CD1c-positive myeloid dendritic cell (primary cell): ENCODE measurements at regions not wholly inside any gene's neighbourhood (a gene's known extent, or its start where the extent isn't known, plus 50 kb on each side); places are given as distances from the start of the nearest gene placed in this dataset.
"Not testable (repeated sequence)": the region's sequence is repeated elsewhere in the genome, so short reads cannot be mapped to it uniquely, and the experiment has no call there.

Source experiments
- DNase-seq: peaks from one replicate; pipeline ENCODE4 v3.0.0-alpha.2; 2016; ENCODE audit errors: extremely low spot score

DNA sequence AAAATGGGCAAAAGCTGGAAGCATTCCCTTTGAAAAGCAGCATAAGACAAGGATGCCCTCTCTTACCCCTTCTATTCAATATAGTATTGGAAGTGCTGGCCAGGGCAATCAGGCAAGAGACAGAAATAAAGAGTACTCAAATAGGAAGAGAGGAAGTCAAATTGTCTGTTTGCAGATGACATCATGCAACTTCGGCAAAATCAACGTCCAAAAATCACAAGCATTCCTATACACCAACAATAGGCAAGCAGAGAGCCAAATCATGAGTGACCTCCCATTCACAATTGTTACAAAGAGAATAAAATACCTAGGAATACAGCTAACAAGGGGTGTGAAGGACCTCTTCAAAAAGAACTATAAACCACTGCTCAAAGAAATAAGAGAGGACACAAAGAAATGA, 192.0 kb upstream of the FBN2 start:
- not testable (repeated sequence) for DNase-seq

DNA sequence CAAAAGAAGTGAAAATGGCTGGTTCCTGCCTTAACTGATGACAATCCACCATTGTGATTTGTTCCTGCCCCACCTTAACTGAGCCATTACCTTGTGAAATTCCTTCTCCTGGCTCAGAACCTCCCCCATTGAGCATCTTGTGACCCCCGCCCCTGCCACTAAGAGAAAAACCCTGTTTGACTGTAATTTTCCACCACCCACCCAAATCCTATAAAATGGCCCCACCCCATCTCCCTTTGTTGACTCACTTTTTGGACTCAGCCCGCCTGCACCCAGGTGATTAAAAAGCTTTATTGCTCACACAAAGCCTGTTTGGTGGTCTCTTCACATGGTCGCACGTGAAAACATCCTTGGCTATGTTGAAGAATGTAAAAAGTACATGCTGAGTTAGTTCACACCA, 197.6 kb upstream of the FBN2 start:
- DNase-seq, result not testable (repeated sequence)

DNA sequence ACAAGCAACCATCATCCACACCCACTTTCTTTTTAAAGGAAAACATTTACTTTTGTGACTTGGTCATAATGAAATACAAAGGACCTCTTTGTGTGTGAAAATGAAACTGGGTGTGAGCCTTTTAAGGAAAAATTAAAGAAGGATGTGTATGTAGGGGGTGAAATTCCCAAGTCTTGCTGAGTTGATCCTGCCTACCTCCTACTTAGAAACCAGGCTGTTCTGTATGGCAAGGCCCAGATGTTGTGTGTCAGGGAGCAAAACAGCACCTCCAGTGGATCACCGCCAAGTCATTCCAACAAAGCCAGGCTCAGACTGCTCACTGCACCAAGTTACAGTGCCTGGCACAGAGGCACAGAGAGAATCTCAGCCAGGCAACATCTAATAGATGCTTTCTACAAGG, 198.5 kb upstream of the FBN2 start:
- DNase-seq, result no peak

DNA sequence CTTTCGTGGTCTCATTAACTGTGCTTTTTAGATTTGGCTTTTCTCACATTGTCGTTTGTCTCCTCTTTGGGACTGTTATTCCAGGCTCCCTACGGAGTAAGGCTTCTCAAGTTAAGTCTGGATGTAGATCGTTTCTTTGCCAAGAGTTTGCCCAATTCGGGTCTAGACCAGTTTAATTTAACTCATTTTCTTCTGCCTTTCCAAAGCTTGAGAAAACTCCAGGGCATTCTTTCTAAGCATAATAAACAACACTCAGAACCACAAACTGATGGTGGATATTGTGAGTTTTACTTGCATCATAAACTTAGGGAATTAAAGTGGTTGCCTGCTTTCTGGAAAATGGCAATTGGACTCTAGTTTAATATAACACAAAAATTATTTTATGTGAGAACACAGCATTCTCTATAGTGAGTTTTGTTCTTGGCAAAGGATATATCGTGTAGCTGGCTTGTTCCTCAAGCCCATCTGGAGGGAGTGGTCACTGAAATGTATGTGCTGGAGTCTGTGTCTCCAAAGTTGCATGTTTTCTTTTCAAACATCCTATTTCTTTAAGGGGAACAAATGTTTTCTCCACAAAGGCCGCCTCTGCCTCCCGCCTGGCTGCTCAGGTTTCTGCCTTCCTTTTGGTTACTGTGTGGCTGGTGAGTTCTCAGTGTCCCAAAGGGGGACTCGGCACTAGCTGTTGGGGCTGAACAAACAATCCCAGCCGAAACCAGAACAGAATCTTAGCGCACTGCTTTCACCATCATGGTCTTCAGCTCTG, 211.3 kb upstream of the FBN2 start:
- DNase-seq, result no peak

DNA sequence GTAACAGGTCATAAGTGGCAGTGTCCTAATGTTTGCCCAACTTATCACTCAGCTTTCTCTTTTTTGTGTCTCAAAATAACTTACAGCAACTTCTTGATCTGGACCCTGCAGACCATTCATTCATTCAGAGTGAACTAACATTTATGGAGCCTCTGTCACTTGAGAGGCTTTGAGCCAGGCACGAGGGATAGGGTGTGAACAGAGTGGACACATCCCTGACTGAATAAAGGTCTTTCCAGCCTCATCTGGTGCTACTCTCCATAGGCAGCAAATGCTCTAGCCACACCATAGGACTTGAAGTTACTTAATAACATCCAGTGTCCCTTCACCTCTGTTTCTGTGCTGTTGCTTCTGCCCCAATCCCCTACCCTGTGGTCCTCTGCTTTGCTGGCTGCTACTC, 212.1 kb upstream of the FBN2 start:
- no peak for DNase-seq

DNA sequence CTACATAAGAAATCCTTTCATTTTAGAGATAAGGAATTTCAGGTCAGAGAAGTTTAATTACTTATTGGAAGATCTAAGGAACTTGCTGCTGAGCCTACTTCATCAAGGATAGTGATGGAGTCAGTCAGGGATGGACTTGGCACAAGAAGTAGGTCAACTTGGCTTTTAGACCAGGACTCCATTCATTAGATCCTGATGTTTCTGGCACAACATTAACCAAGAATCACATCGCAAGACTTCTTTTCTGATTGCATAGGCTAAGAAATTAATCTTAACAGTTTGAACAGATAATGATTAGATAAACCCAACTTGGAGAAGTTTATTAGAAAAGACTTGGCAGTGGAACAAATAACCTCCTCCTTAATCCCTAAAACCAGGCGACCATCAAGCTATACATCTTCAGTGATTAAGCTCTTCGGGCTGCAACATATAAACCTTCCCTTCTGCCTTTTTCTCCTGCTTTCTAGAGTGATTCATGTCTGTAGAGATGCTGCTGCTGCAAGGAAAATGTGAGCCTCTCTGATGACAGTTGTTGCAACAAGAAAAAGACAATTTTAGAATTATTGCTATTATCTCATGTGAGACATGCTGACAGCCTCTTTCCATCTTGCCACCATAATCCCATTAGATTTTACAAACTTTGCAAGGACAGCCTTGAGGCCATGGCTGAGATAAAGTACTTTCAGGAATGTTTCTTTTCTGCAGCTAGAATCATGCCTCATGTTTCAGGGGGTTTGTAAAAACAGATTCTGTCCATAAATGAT, 207.9 kb upstream of the SLC27A6 start:
- no peak for DNase-seq

DNA sequence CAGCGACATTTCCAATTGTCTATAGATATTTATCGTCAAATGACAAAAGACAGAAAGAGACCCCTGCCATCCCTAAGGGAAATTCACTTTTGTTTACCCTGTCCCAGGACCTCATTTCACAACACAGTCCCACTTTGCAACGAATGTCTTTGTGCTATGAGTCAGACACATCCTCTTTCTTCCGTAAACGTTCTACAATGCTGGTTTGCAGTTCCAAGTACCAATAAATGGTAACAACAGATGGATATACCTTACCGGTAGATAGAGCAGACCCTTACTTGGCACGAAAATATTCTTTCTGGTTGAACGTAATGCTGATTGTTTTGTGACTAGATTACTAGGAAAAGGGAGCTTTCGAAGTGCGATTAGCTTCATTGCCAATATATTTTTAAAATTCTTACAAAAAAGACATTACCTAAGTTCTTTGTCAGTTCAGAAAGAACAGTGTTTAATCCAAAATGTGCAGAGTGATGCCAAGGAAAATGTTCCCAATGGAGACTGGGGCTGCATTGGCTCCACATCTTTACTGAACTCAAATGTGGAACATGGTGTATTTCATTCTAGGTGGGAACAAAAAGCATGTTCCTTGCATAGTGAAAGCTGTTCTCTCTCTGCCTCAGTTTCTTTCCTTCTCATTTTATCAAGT, 202.5 kb upstream of the SLC27A6 start:
- DNase-seq, result no peak

DNA sequence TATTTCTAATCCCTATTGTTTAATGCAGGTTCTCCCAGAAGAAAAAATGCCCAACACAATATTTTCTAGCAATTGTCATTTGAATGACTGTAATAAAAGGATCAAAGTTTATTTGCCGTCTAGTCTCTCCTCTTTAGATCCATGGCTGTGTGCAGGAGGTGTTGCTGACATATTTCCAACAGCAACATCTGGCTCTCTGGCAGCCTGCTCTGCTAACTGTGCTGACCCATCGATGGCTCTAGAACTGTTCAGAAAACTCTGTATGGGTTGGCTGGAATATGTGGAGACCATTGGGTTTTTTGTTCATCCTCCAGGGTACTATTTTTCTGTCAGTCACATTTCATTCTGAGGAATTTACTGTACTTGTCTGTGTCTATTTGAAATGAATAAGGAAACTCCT, 202.0 kb upstream of the SLC27A6 start:
- DNase-seq, result no peak

DNA sequence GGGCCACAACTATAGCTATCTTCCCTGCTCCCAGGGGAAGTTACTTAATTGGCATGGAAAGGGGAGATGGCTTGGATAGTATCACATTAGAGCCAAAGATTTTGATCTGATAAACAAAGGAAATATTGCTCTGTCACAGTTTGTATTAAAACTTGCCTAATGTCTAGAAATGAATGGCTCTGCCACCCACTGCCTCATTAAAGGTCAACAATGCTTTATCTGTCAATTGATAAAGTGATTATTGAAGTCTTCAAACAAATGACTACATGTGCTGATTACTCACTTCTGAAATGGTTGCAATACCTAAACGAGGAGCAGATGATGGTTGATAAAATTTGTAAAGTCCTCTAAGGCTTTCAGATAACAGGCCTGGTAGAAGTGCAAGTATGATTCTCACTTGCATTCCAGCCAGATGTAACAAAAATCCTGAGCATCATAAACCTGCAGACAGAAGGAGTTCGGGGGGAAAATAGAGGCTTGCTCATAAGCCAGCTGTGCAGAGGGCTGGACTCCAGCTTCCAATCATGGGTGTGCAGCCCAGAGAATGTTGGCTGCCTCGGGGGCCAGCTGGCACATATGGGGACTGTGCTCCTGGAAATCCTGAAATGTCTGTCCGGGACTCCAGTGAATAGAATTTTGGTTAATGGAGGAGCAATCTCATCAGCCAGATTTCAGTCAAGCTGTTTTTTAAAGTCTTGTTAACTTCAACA, 200.5 kb upstream of the SLC27A6 start:
- no peak for DNase-seq

DNA sequence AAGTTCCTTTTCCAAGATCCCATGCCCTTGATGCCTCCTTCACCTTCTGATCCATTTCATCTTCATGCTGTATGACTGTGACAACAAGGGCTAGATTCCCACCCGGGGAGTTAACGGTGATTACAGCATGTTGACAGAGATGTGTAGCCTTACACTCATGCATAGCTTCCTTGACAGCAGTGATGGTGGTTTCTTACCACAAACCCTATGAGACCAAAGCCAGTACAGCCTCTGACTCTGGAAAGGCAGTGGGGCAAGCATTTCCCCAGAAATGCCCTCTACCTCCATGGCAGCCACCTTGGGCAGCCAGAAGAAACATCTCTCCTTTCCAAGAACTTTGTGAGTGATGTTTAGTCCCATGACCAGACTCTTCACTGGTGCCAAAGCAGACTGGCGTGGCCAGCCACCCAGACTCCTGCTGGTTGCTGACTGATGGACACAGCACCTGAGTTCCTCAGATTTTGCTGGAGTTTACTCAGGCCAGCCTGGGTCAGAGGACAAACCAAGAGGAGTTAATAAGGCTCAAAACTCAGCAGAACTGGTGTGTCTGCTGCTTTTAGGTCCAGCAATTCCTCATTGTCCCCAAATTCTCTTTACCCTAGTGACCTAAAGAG, 199.7 kb upstream of the SLC27A6 start:
- DNase-seq, result no peak

DNA sequence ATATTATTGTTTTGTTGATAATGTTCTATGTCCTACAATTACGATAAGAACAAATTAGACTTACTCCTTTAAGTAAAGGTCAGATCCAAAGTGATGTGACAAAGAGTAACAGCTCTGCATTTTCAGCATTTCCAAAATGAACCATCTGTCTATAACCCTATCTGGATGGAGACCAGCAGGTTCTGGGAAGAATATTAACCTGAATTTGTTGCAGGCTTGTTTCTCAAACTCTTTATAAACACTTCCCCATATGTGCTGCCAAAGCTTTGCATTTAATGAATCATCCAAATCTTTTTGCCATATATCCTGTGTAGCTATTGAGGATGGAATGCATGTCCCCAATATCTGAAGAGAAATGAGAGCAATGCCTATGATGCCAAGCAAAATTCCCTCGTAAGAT, 198.9 kb upstream of the SLC27A6 start:
- DNase-seq, result no peak

DNA sequence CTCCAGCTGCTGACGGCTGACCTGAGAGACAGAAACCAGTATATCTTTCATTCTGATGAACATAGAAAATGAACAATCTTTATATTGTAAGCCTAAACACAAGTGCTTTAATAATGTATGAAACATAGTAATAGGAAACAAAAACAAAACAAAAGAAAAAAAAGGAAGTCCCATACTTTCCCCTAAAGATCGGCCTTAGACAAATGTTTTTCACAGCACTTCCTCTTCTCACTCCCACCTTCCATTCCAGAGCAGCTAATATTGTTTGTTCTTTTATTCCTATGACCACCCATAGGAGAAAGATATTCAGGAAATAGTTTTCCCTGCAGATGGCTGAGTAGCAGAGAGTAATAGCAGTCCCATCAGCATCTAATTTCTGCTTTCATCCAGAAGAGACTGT, 194.4 kb upstream of the SLC27A6 start:
- DNase-seq, result no peak

DNA sequence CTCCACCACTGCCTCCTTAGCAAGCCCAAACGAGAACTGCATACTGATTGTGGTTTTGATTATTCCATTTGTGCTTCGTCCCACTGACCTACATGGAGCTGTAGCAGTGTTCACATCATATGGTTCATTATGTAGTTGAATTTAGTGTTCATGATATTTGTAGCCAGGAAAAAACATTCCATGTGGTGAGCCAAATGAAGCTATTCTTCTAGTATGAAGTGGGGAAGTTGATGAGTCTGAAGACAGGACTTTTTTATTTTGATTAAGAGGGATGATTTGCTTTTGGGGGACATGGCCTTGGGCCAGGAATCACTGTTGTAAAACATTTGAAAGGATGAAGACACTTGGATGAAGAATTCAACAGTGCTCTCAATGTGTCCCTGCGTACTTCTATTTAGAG, 192.9 kb upstream of the SLC27A6 start:
- DNase-seq, result no peak

DNA sequence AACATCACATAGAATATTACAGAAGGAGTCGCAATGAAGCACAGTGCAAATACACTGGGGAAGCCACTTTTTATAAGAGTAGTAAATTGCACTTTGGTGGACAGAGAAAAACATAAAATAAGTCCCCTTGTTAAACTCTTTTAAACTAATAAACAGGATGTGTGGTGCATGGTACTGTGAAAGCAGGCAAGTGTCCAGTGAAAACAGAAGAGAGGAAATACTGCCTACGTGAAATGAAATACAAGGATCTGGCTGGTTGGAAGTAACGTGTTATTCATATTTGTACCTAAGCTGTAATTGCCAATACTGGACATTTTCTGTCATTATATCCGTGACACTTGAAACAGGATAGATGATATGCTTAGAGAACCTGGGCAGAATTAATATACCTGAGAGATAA, 191.9 kb upstream of the SLC27A6 start:
- DNase-seq, result no peak

DNA sequence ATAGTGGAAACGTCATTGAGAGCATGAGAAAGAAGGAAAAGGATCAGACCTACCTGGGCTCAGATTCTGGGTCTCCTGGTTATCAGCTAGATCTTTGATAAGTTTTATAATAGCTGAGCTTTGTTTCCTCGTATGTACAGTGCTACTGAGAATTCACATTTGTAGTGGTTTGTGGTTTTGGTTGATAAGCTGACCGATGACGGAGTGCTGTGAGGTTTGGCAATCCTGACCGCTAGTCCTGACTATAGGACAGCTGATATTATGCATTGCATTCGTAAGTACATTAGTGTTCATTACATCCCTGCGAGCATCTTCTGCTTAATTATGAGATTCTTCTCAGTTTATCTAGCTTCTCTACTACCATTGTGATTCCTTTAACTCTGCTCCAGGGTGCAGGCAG, 190.7 kb upstream of the SLC27A6 start:
- DNase-seq, result no peak

DNA sequence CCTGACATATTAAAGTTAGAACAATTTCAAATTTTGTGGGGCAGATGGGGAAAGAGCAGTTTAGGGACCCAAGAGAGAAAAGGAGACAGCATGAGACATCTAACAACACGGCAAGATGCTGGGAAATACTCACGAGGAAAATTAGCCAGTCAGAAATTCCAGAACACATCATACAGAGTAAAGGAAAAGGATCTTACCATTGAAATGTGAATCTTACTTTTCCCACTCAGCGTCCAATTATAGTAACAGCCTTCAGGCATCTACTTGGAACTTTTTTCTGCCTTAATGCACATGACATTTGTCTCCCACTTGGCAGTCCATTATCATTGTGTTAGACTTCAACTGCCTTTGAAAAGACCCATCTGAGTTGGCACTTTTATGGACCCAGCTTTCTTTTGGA, 189.7 kb upstream of the SLC27A6 start:
- DNase-seq, result no peak

DNA sequence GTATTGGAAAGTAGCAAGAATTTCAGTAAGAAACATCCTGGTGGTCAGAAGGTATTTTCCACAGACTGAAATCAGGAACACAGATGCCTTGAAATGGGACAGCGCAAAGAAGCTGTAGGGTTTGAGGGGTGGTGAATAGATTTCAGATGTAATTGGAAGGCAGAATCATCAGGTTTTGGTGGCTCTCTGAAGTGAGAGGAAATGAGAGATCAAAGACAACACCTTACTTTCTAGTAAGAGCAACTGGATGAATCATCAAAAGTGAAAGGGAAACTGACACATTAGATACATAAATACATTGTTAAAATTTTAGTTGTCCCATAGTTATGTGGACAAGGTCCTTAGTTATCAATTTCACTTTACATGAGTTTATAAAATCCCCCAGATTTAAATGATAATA, 188.2 kb upstream of the SLC27A6 start:
- DNase-seq, result no peak

DNA sequence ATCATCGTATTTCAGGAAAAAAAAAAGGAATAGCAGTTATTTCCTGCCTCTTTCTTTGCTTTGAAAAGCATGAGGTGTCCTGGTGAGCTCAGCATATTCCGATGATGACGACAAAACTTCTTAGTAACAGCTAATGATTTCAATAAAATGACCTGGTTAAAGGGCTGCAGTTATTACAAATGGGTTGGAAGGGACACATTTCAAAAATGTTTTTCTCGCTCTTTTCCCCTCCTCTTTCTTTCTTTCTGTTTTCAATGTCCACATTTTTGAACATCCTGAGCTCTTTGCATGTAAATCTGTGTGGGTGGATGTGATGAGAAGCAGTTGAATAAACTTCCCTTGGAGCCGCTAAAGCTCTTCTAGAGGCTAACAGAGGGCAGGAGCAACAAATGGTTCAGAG, 186.8 kb upstream of the SLC27A6 start:
- no peak for DNase-seq

DNA sequence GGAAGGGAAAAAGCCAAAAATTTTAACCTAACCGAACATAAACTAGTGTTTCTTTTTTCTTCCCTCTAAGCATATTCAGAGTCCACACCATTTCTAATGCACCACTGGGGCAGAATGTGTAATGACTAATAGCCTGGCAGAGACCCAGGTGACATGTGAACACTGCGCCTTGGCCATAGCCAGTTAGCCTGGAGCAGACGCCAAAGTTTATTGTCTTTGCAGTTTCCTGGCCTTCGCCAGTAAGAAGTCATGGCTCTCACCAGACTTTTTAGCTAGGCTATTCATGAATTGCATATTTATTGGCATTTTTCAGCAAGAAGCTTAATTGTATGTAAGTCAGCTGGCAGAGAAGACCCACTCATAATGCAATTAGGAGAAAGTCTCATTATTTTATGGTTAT, 182.8 kb upstream of the SLC27A6 start:
- DNase-seq, result no peak

DNA sequence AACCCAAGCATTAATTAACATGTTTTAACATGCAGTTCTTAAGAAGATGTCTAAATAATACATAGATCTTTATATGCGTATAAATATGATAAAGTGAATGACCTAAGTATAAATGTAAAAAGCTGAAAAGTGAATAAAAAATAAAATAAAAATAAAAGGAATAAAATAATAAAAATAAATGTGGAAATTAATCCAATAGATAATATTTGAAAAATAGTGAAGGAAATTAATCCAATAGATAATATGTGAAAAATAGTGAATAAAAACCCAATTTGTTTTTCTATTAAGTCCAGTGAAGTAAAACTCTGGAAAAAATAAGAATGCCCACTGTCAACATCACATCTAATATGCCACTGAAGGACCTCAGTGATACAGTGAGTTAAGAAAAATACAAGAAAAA, 180.6 kb upstream of the SLC27A6 start:
- no peak for DNase-seq

DNA sequence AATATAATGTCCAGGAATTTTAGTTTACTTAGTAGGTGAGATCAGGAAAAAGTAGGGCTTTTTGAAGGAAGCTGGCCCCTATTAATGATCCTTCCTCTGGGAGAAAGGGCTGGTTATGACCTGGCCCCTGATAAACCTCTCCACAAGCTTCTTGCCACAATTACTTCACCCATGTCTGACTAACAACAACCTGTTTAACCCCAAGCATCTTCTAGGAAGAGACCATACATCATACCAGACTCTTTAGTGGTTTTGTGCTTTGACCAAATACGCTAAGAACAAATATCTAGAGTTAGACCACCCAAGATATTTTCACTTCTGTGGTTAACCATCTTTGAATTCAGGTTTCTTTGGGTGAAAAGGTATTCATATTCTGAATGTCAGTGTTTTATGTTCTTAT, 174.0 kb upstream of the SLC27A6 start:
- no peak for DNase-seq

DNA sequence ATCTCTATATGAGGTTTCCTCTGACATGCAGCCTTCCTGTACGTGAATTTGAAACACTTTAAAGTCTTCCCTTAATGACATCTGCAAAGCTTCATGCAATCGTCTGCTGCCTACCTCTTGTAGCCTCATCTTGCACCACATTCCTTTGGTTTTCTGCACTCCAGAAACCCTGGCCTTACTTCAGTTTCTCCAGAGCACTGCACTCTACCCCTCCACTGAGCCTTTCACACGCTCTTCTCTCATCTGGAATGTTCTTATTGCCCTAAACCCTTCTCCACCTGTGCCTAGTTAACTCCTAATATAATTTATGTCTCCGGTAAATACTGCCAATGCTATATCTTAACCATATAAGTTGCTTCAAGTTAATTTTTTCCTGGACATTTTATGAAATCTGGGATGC, 168.8 kb upstream of the SLC27A6 start:
- no peak for DNase-seq
